Amygdala (tissue), 56 donors: ENCODE measurements at regions not wholly inside any gene's neighbourhood (a gene's known extent, or its start where the extent isn't known, plus 50 kb on each side); places are given as distances from the start of the nearest gene placed in this dataset.

Experiments
- DNase-seq, 56 donors: peaks; one replicate each; lab custom pipeline; 2025; lab: John Stamatoyannopoulos, UW

- DNase-seq: no peak
These were observed 183.2 kb downstream of the CXCL12 start for GRCh38 chr10:44201656-44202055.

- no peak for DNase-seq
These were observed 183.9 kb downstream of the CXCL12 start for GRCh38 chr10:44201011-44201410.

GRCh38 chr10:44199991-44200655, 184.8 kb downstream of the CXCL12 start:
- no peak for DNase-seq

GRCh38 chr10:44199267-44199666, 185.6 kb downstream of the CXCL12 start:
- no peak for DNase-seq

GRCh38 chr10:44198780-44199097, 186.2 kb downstream of the CXCL12 start:
- no peak for DNase-seq

- peak in 2 of 56 donors; percentile 8 to 16 for DNase-seq
These were observed 186.7 kb downstream of the CXCL12 start for GRCh38 chr10:44198096-44198779.

GRCh38 chr10:44197646-44198045, 187.3 kb downstream of the CXCL12 start:
- no peak for DNase-seq

- no peak for DNase-seq
These were observed 188.6 kb downstream of the CXCL12 start for GRCh38 chr10:44196336-44196735.

GRCh38 chr10:44196008-44196320, 188.9 kb downstream of the CXCL12 start:
- no peak for DNase-seq

- DNase-seq: no peak
These were observed 189.5 kb downstream of the CXCL12 start for GRCh38 chr10:44195112-44196007.

GRCh38 chr10:44194435-44194834, 190.5 kb downstream of the CXCL12 start:
- DNase-seq: no peak

GRCh38 chr10:44193567-44194220, 191.2 kb downstream of the CXCL12 start:
- DNase-seq: no peak

- DNase-seq: no peak
These were observed 191.7 kb downstream of the CXCL12 start for GRCh38 chr10:44193166-44193565.

- DNase-seq: no peak
These were observed 192.5 kb downstream of the CXCL12 start for GRCh38 chr10:44192435-44192834.

- no peak for DNase-seq
These were observed 194.4 kb downstream of the CXCL12 start for GRCh38 chr10:44190541-44190940.

- no peak for DNase-seq
These were observed 198.1 kb downstream of the CXCL12 start for GRCh38 chr10:44186821-44187220.

GRCh38 chr10:44186150-44186549, 198.7 kb downstream of the CXCL12 start:
- no peak for DNase-seq

GRCh38 chr10:44185315-44185666, 199.6 kb downstream of the CXCL12 start:
- no peak for DNase-seq

- DNase-seq: no peak
These were observed 200.1 kb downstream of the CXCL12 start for GRCh38 chr10:44184633-44185314.
